Anterior cingulate cortex (tissue), 58 donors: ENCODE measurements at regions not wholly inside any gene's neighbourhood (a gene's known extent, or its start where the extent isn't known, plus 50 kb on each side); places are given as distances from the start of the nearest gene placed in this dataset.

Experiments
- DNase-seq, 58 donors: peaks; one replicate each; lab custom pipeline; 2025; lab: John Stamatoyannopoulos, UW

GRCh38 chr13:62043600-62043999 is 628.0 kb upstream of the PCDH20 start:
- no peak for DNase-seq

DNA sequence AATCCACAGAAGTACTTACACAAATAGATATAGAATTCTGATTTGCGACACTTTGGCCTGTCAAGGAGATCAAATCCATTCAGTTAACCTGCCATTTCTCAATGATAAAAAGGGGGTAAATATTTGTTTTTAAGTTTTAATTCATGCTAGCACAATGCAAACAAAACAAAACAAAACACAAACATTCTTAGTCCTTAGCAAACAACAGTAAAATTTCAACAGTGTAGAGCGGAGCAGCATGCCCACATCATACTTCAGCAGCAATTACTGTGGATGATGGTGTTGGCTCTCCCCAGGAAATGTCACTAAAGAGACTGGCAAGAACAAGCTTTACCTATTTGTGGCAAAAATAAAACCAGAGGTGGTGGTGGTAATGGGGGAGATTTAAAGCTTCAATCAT is 625.2 kb upstream of the PCDH20 start:
- DNase-seq: no peak

DNA sequence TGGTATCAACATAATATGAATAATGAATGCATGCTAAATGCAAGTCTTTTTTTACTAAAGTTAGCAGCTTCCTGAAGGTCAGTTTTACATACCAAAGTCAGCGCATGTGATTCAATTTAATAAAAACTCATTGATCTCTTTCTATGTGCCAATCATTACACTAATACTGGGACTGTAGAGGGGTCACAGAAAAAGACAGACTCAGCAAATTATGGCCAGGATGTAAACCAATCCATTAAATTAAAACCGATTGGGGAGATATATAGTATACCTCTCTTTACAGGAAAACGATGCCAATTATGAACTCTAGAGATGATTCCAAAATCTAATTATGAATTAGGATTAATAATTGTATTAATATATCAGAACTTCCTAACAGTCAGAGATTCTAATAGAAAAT is 624.4 kb upstream of the PCDH20 start:
- no peak for DNase-seq

- DNase-seq: no peak
These were observed 622.6 kb upstream of the PCDH20 start for GRCh38 chr13:62038214-62038613.

GRCh38 chr13:62035981-62036380 is 620.3 kb upstream of the PCDH20 start:
- no peak for DNase-seq

GRCh38 chr13:62033934-62034333 is 618.3 kb upstream of the PCDH20 start:
- peak in 8 of 58 donors; percentile 1 to 13 (median 3) for DNase-seq

DNA sequence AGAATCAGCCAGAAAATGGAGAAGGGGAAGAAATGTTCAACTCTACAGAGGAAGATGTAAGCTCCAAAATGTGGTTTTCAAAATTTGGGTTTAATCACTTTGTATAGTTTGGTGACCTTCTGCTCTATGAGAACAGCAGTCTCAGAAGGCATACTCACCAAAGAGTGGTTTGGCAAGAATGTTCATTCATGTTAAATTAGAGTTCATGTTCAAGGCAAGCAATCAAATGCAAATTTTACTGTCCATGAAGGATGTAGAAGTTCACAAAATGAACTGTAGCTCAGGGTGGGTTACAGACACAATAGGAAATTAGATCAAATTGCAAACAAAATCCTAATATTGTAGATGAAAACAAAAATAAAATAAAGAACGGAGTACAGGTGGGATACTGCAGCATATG is 606.7 kb upstream of the PCDH20 start:
- no peak for DNase-seq

GRCh38 chr13:62019858-62020257 is 604.2 kb upstream of the PCDH20 start:
- no peak for DNase-seq

GRCh38 chr13:62014299-62014698 is 598.6 kb upstream of the PCDH20 start:
- DNase-seq: peak in 1 of 58 donors; percentile 34

DNA sequence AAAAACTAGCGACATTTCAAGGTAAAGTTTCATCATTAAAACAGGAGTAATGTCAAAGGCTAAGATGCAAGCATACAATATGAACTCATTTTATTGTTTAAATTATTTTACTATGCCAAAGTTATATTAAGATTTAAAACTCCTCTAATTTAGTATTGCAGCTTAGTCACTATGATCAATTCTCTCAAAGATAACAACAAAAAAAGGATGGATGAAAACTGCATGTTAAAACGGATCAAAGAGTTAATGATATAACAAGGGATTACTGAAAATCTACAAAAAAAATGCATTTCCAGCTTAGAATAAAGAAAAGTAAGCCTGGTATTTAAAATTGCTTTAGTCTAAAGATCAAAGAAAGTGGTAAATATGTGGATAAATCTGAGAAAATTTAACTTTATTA is 587.8 kb upstream of the PCDH20 start:
- no peak for DNase-seq

GRCh38 chr13:61994174-61994573 is 578.5 kb upstream of the PCDH20 start:
- DNase-seq: no peak

DNA sequence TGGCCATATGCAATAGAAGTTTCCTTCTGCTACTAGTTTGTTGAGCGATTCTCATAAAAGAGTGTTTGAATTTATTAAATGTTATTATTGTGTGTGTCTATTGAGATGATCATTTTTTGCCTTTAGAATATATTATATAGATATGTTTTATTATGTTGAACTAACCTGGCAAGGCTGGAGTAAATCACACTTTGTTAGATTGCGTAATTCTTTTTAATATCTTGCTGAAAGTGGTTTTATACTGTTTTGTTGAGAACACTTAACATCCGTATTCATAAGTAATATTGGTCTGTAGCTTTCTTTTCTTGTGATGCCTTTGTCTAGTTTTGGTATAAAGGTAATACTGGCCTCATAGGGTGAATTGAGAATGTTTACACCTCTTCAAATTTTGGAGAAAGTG is 574.3 kb upstream of the PCDH20 start:
- DNase-seq: no peak

DNA sequence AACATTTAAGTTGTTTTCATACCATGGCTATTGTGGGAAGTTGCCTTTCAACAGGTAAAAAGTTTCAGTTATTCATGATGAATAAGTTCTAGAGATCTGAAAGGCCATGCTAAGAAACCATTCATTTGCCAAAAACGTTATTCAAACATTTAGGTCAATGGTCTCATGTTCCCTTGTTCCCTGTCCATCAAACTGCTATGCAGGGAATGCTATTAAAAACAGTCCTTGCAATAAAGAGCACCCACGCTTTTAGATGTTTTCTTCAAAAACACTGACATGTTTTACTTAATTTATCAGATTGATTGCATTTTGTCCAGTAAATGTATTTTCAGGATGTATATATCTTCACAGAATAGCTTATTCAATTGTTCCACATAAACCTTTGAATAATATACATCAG is 573.2 kb upstream of the PCDH20 start:
- no peak for DNase-seq

DNA sequence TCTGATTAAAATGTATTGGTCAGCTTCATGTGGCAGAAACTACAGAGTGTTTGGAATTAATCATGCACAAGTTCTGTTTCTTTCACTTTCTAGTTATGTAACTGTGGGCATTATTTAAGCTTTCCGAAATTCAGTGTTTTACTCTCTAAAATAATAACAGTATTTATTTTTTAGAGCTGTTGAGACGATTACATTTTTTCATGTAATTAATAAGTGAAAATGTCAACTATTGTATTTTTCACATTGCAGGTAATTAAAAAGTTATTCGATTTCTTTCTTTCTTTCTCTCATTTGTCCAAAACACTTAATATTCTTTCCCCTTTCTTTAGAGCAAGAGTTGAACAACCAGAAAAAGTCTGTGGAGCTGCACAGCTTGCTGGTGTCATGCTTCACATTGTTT is 559.4 kb upstream of the PCDH20 start:
- no peak for DNase-seq

- no peak for DNase-seq
These were observed 550.1 kb upstream of the PCDH20 start for GRCh38 chr13:61965756-61966155.

- no peak for DNase-seq
These were observed 545.3 kb upstream of the PCDH20 start for GRCh38 chr13:61960981-61961380.

DNA sequence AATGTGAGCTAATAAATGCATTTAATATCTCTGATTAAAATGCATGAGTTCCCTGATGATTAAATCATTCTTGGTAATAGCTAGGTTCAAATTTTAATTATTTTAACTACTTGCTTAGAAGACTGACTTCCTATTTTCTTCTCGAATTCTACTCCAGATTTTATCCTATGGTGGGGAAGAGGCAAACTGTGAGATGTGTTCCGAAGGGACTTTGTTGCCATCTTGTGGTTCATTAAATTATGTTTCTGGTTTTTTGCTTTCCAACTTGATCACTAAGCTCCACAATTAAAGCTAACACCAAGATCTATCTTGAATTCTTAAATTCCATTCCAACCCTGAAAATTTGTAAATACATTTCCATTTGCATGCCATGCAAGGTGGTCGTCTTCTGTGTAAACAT is 538.4 kb upstream of the PCDH20 start:
- DNase-seq: peak in 3 of 58 donors; percentile 1 to 43 (median 11)

GRCh38 chr13:61950828-61951227 is 535.2 kb upstream of the PCDH20 start:
- no peak for DNase-seq

GRCh38 chr13:61944329-61944929 is 528.8 kb upstream of the PCDH20 start:
- DNase-seq: no peak

DNA sequence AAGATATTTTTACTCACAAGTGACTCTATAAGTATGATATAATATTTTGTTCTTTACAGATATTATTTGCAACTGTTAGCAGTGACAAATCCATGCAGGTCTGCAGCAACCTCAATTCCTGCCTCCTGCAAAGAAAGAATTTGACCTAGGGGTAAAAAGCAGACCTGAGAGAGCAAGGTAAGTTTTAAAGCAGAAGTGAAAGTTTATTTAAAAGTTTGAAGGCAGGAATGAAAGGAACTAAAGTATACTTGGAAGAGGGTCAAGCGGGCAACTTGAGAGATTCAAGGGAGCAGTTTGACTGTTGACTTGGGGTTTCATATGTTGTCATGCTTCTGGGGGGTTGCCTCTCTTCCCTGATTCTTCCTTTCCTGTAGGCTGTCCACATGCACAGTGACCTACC is 520.1 kb upstream of the PCDH20 start:
- no peak for DNase-seq

DNA sequence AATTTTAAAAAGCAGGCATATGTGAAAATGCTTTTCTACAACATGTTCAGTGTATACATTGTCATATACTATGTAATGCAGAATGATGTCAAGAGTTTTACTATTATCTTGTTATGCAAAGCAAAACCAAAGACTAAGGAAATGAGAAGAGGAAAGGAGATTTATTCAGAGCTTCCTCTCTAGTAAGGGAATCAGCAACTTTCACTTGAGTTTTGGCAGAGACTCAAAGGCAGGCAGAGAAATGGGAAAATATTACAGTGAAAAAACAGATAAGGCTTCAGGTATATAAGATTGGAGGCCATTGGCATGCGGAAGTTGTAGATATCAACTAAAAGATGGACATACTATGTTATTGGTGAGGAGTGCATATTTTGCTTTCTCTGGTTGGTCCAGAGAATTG is 512.0 kb upstream of the PCDH20 start:
- no peak for DNase-seq

DNA sequence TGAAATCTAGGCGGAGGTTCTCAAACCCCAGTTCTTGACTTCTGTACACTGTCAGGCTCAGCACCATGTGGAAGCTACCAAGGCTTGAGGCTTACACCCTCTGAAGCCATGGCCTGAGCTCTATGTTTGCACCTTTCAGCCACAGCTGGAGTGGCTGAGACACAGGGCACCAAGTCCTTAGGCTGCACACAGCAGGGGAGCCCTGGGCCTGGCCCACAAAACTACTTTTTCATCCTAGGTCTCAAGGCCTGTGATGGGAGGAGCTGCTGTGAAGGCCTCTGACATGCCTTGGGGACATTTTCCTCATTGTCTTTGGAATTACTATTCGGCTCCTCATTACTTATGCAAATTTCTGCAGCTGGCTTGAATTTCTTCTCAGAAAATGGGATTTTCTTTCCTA is 503.2 kb upstream of the PCDH20 start:
- no peak for DNase-seq

DNA sequence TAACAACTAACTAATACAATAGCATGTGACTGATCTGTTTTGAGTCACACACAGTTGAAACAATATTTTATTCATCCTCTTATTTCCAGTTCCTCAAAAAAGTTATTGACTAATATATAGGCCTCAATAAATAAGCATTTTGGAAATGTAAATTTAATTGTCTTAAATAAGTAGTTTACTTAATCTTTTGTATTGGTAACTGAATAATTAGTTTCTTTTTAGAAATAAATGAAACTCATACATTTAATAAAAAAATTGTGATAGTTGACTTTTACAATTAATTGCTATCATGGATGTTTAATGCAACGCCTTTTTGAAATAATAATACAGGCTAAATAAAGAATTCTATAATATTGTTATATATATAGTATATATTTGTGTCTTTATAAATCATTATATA is 500.8 kb upstream of the PCDH20 start:
- DNase-seq: no peak
